Spleen (tissue), 11 donors: ENCODE measurements at regions not wholly inside any gene's neighbourhood (a gene's known extent, or its start where the extent isn't known, plus 50 kb on each side); places are given as distances from the start of the nearest gene placed in this dataset.
"Not testable (repeated sequence)": the region's sequence is repeated elsewhere in the genome, so short reads cannot be mapped to it uniquely, and the experiment has no call there.

Experiments used
- DNase-seq: peaks from one replicate; pipeline ENCODE4 v3.0.0-alpha.2; 2020
- H3K27ac ChIP-seq, 8 donors: fragments of 200-600 bp; sonication (generic) in 7 of 8; 1 replicate in 4 of 8; 2 replicates in 4 of 8; pipeline versions ENCODE4 v1.5.0 to v1.8.0; 2016 to 2021; ENCODE audit warnings: inconsistent platforms in 4 of 8, mild to moderate bottlenecking in 4 of 8, moderate library complexity in 1 of 8
- H3K27me3 ChIP-seq, 7 donors: fragments of 200-600 bp; sonication (generic) in 6 of 7; replicated peaks in 1 of 7; 1 replicate in 4 of 7; 2 replicates in 3 of 7; pipeline versions ENCODE4 v1.5.0 to v1.8.0; 2016 to 2021; ENCODE audit warnings: inconsistent platforms in 3 of 7, mild to moderate bottlenecking in 1 of 7
- H3K36me3 ChIP-seq, 6 donors: fragments of 200-600 bp; sonication (generic) in 5 of 6; 1 replicate in 4 of 6; 2 replicates in 2 of 6; pipeline versions ENCODE4 v1.5.0 to v1.8.0; 2016 to 2021; ENCODE audit warnings: inconsistent platforms in 2 of 6
- H3K4me1 ChIP-seq, 6 donors: fragments of 200-600 bp; sonication (generic) in 5 of 6; 1 replicate in 3 of 6; 2 replicates in 3 of 6; pipeline versions ENCODE4 v1.5.0 to v1.8.0; 2016 to 2021; ENCODE audit warnings: inconsistent platforms in 3 of 6
- H3K4me3 ChIP-seq, 8 donors: fragments of 200-600 bp; sonication (generic) in 7 of 8; 1 replicate in 4 of 8; 2 replicates in 4 of 8; pipeline versions ENCODE4 v1.5.0 to v1.8.0; 2016 to 2021; ENCODE audit warnings: inconsistent platforms in 4 of 8, mild to moderate bottlenecking in 4 of 8, moderate library complexity in 2 of 8
- H3K9me3 ChIP-seq, 8 donors: fragments of 200-600 bp; sonication (generic) in 7 of 8; 1 replicate in 4 of 8; 2 replicates in 4 of 8; pipeline versions ENCODE4 v1.5.0 to v1.8.0; 2016 to 2021; ENCODE audit warnings: inconsistent platforms in 4 of 8
- CTCF ChIP-seq, 11 experiments: fragments of 200-600 bp in 7 of 11; fragments of 450-650 bp in 4 of 11; sonication (generic) in 4 of 11; IDR thresholded peaks in 8 of 11; conservative IDR thresholded peaks in 3 of 11; 1 replicate in 7 of 11; 2 replicates in 4 of 11; pipeline versions ENCODE4 v1.4.0 to v1.8.0; 2016 to 2021; ENCODE audit warnings: antibody characterized with exemption in 11 of 11, inconsistent platforms in 4 of 11, mild to moderate bottlenecking in 1 of 11
- POLR2A ChIP-seq, 3 donors: fragments of 450-650 bp; IDR thresholded peaks; one replicate each; pipeline ENCODE4 v1.5.1; 2017; ENCODE audit warnings: antibody characterized with exemption in 3 of 3, mild to moderate bottlenecking in 1 of 3
- POLR2AphosphoS5 ChIP-seq, 3 donors: sonication (generic); formaldehyde crosslinking; IDR thresholded peaks; one replicate each; pipeline ENCODE4 v1.5.1; 2017; ENCODE audit warnings: antibody characterized with exemption in 3 of 3
- WGBS, 5 donors: extraction: QIAGEN DNeasy Blood & Tissue Kit in 3 of 5; methylation state at CpG; one replicate each; pipeline versions ENCODE4 v1.1.5 to v1.1.7; 2013 to 2018; 5-methylcytosine and 5-hydroxymethylcytosine counted together
- intact Hi-C: fragments of 100-400 bp; cut with DNase I; formaldehyde crosslinking; loops from one replicate; pipeline ENCODE4 v1.15.0; 2023; ENCODE audit warnings: low total_unique reads
- donor health status: healthy with polysubstance abuse.
- donor health status: DM: no; HTN: no; CAD: no; lungs with moderate emphysema.
- donor health status: DM: no; HTN: no; CAD: no.
- donor health status: Bipolar disorder and iron deficiency.
- donor health status: healthy.
- donor health status: DM: no; HTN: no; CAD: no.
- donor health status: DM: yes; HTN: yes; CAD: no.

- Histone ChIP-seq H3K36me3 (no peaks in the 10 kb centered on the region), H3K9me3 (peaks cover 0 to 1% (median 0%) of the 10 kb centered on the region in 8 donors), H3K27ac (no peak overlapping the region), H3K27me3 (peaks cover 0 to 30% (median 0%) of the 10 kb centered on the region in 7 donors), H3K4me1 (peaks cover 0 to 46% (median 0%) of the 10 kb centered on the region in 6 donors), H3K4me3 (no peak overlapping the region)
- TF ChIP-seq POLR2AphosphoS5 (IDR thresholded peaks at IDR 0.05): no peak
- no peak for TF ChIP-seq POLR2A (IDR thresholded peaks at IDR 0.05)
- no peak for TF ChIP-seq CTCF (IDR thresholded peaks at IDR 0.05 in 8 of 11, conservative IDR thresholded peaks at IDR 0.05 in 3 of 11)
- 84 to 91% (median 88%) methylated on average over 10 of the region's 10 CpGs for WGBS, 5 donors
- no peak for DNase-seq
- intact Hi-C loops: no loop called here
These were observed 76.0 kb downstream of the ACTL7B start for GRCh38 chr9:108779551-108780325.

GRCh38 chr9:108776920-108777639, 78.7 kb downstream of the ACTL7B start:
- H3K4me1 ChIP-seq: peaks cover 0 to 24% (median 0%) of the 10 kb centered on the region in 6 donors
- no peak overlapping the region for H3K4me3 ChIP-seq
- peaks cover 0 to 30% (median 0%) of the 10 kb centered on the region in 7 donors for H3K27me3 ChIP-seq
- intact Hi-C loops: no loop called here
- H3K36me3 ChIP-seq: no peaks in the 10 kb centered on the region
- no peak for TF ChIP-seq POLR2AphosphoS5 (IDR thresholded peaks at IDR 0.05)
- no peak for TF ChIP-seq CTCF (IDR thresholded peaks at IDR 0.05 in 8 of 11, conservative IDR thresholded peaks at IDR 0.05 in 3 of 11)
- TF ChIP-seq POLR2A (IDR thresholded peaks at IDR 0.05): no peak
- no peak for DNase-seq
- no peak overlapping the region for H3K27ac ChIP-seq
- 60 to 73% (median 70%) methylated on average over 4 of the region's 4 CpGs for WGBS, 5 donors
- no peaks in the 10 kb centered on the region for H3K9me3 ChIP-seq

GRCh38 chr9:108775901-108776306, 79.9 kb downstream of the ACTL7B start:
- TF ChIP-seq POLR2AphosphoS5 (IDR thresholded peaks at IDR 0.05) (no peak), CTCF (IDR thresholded peaks at IDR 0.05 in 8 of 11, conservative IDR thresholded peaks at IDR 0.05 in 3 of 11) (no peak), POLR2A (IDR thresholded peaks at IDR 0.05) (no peak)
- intact Hi-C loops: no loop called here

GRCh38 chr9:108774088-108774487, 81.7 kb downstream of the ACTL7B start:
- H3K4me3 ChIP-seq, H3K27ac ChIP-seq, DNase-seq, H3K36me3 ChIP-seq, H3K4me1 ChIP-seq, intact Hi-C loops: not testable (repeated sequence)
- H3K27me3 ChIP-seq: peaks cover 0 to 14% (median 0%) of the 10 kb centered on the region in 7 donors
- WGBS, 5 donors: 93 to 95% (median 94%) methylated on average over 7 of the region's 7 CpGs
- peaks cover 0 to 15% (median 9%) of the 10 kb centered on the region in 8 donors for H3K9me3 ChIP-seq

More at GRCh38 chr9:108775901-108776306, 79.9 kb downstream of the ACTL7B start:
- Histone ChIP-seq H3K4me1 (peaks cover 0 to 17% (median 0%) of the 10 kb centered on the region in 6 donors), H3K36me3 (no peaks in the 10 kb centered on the region), H3K9me3 (no peaks in the 10 kb centered on the region), H3K27me3 (peaks cover 0 to 18% (median 0%) of the 10 kb centered on the region in 7 donors), H3K27ac (no peak overlapping the region), H3K4me3 (no peak overlapping the region)
- no peak for DNase-seq
